ENCODE measurements at regions not wholly inside any gene's neighbourhood (a gene's known extent, or its start where the extent isn't known, plus 50 kb on each side); places are given as distances from the start of the nearest gene placed in this dataset.

DNA sequence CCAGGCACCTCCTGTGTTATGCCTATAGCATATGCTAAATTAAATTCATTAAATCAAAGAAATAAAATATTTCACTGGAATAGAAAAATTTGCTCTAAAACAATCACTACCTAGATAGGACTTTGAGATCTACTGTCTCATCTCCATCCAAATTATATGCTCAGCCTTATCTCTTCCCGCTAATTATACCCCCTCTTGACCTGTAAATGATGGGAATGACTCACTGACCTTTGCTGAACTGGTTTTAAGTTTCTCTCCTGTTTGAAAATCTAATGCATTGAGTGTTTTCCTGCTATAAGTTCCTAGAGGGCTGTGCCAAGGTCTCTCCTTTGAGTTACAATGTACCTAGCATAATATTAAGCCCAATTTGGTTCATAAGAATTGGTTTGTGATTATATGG, 110.1 kb downstream of the BMP2 start:
- in situ Hi-C loops (cut with MboI; ENCODE audit: low pct_unique_long_range_greater_than_20kb, low sequenced_read_pairs): no loop called here
- no peak for DNase-seq

DNA sequence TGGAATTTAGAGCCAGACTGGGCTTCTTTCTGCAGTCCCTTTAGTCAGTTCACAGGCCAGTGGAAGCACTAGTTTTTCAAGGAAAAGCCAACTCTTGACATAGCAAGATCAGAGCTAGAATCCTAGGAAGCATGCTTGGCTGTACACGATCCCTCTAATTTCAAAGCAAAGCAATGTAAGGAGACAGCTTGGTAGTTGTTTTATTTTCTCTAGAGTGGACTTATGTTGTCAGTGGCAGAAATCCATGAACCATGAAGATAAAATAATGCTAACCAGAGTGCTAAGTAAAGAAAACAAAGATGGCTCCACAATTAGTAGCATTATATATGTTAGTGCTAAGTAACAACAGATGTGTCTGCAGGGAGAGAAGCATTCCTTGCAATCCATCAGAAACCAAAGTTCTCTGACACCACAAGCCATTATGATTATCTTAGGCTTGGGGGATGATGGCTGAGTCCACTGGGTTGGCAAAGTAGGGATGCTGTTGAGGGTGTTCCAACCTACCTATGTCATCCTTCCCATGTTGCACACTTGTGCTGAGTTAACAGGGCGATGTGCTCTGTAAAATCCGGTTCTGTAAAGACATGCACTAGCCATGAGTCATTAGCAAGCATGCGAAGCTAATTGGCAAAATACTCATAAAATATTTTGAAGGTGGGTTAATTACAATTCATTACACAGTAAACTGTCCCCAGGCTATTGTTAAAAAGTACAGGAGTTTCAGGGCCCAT, 115.2 kb downstream of the BMP2 start:
- DNase-seq: no peak
- in situ Hi-C loops (cut with MboI; ENCODE audit: low pct_unique_long_range_greater_than_20kb, low sequenced_read_pairs): no loop called here

DNA sequence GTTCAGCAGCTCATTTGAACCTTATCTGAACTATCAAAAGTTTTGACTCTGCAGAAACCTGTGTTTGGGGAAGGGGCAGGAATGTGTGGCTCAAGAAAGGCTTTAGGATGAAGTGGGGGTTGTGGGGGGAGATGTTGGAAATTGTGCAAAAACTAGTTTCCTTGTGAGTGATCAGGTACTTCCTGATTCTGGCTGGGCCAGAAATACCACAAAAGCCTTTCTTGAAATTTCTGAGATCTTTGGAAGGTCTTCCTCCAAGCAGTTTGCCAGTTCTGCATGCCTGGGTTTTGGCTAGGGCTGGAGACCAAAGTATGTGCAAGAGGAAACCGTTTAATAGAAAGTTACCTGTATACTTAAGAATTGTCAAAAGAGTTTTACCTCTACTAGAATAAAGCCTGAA, 116.6 kb downstream of the BMP2 start:
- no peak for DNase-seq
- in situ Hi-C loops (cut with MboI; ENCODE audit: low pct_unique_long_range_greater_than_20kb, low sequenced_read_pairs): no loop called here

DNA sequence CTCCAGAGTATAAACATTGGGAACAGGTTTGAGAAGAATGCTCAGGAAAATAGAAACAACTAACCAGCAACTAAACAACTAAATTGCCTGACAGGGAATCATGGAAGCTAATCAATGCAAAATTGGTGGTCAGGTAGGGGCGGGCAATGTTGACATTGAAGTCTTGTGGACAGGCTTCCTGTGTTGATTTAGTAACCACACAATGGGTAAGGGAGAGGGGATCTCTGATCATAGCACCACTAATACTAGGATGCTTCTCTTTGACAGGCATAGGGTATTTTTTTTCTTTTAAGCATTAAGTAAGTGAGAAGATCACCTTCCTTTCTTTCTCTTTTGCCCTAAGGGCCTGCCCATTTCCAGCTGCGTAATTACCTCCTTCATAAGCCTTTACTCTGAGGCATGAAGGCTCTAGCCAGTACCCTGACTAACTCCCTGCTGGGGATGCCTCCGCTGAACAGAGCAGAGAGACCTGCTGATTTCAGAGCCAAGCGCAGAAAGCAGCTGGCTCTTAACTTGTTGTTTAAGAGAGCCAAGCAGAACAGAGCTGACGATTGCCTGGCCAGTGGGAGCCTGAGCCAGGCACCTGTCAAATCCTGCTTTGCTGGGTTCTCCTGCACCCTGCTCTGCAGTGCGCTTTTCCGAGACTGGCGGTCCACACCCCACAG, 118.7 kb downstream of the BMP2 start:
- in situ Hi-C loops (cut with MboI; ENCODE audit: low pct_unique_long_range_greater_than_20kb, low sequenced_read_pairs): no loop called here
- DNase-seq: no peak

DNA sequence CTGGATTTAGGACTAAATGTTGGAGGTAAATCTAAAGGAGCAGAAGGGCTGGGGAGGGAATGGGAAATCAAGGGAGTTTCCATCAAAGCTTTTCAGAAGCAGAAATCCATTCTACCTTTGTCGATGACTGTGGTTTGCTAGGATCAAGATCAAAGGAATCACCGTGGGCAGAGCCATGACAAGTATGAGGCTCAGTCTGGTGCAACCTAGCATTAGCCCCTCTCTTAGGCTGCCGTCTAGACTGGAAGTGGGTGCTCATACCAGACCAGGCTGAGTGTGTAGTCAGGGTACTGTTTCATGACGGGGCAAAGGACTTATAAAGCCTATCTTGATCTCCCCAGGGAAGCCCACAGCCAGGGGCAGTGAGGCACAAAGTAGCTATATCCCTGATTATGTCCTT, 120.5 kb downstream of the BMP2 start:
- in situ Hi-C loops (cut with MboI; ENCODE audit: low pct_unique_long_range_greater_than_20kb, low sequenced_read_pairs): no loop called here
- no peak for DNase-seq

DNA sequence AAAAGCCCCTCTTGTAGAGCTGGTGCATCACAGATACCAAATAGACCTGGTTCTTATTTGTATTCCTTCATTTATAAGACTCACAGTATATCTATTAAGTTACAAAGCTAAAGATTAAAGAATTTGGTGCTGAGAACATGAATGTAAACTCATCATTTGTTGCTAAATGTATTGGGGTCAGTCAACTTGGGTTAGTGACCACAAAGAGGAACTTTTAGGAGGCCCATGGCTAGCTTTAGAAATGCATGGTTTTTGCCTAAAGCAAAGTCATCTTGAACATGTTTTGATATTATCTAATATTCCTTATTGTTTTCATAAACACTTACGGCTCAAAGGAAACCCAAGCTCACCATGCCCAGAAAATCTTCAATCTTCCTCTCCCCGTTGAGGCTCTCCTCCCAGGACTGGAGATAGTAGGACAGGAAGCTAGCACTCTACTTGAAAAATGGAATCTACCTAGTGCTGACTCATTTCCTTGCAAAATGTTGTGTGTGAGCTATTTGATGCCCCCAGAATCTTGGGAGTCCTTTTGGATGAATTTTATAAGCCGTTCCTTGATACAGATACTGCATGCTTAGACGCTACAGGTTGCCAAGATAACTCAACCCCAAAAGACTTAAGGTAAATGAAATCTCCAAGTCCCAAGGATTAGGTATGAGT, 121.4 kb downstream of the BMP2 start:
- in situ Hi-C loops (cut with MboI; ENCODE audit: low pct_unique_long_range_greater_than_20kb, low sequenced_read_pairs): no loop called here

DNA sequence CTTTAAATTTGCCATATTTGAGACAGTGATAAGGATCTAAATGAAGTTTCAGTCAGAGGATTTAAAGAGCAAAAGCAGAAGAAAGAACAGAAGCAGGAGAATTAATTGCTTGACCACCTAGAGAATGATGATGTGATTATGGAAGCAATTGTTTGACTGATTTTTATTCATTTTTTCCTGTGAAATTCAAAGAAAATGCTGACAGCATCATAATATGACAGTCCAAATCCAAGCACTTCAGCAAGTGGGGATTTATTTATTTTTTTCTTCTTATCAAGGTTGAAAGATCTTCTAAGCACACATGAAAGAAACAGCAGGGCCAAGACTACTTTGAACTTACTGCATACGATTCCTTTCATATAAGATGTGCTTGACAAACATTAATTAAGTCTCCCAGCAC, 125.2 kb downstream of the BMP2 start:
- DNase-seq: no peak
- in situ Hi-C loops (cut with MboI; ENCODE audit: low pct_unique_long_range_greater_than_20kb, low sequenced_read_pairs): no loop called here

More for the DNA sequence above, 121.4 kb downstream of the BMP2 start:
- DNase-seq: no peak

DNA sequence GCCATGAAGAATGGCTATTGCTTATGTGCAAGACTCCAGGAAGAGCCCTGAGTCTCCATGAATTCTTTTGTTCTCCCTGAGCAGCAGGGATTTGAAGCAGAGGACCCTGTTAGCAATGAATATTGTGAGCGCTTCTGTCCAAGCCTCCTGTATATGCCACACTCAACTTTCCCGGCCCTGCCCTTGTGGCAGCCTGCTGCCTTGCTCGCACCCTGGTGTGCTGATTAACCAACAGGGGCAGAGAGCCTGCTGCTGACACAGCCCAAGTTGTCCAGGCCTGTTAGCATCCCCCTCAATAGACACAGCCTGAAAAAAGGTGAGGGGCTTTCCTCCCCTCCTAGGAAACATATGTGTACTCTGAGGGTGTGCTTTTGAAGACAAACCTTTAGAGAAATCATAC, 131.4 kb downstream of the BMP2 start:
- in situ Hi-C loops (cut with MboI; ENCODE audit: low pct_unique_long_range_greater_than_20kb, low sequenced_read_pairs): no loop called here

DNA sequence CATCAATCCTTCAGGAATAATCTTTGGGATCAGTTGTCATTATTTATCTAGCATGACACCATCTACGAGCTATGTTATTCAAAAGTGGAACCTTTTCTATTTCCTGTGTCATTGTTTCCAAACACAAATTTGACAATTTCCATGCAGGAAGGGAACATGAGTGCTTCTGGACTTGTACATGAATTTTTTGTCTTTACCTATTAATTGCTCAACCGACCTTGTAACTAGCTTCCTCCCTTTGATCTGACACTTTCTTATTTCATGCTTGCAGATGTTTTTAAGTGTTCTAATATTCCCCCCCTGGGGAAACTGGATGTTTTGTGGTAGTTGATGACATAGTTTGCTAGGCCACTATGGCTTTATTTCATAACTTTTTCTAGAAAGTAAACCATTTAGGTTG, 139.4 kb downstream of the BMP2 start:
- no peak for DNase-seq
- in situ Hi-C loops (cut with MboI; ENCODE audit: low pct_unique_long_range_greater_than_20kb, low sequenced_read_pairs): no loop called here

More for the DNA sequence above, 131.4 kb downstream of the BMP2 start:
- no peak for DNase-seq

DNA sequence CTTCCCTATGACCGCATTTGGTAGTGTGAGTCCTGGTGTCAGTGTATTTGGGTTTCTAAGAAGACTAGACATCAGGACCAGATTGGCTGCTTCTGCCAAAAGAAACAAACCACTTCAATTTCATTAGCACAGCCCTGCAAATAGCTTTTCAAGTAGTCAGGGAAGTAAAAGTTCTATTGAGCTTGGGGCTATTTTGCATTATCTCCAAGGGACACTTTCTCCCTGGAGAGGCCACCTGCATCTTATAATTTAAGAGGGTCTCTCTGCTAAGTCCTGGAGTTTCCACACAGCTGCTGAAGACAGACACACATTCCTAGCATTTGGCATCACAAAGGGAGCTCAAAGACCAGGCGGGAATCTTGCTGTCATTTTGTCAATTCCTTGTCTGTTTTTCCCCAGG, 141.2 kb downstream of the BMP2 start:
- in situ Hi-C loops (cut with MboI; ENCODE audit: low pct_unique_long_range_greater_than_20kb, low sequenced_read_pairs): no loop called here
- DNase-seq: no peak

DNA sequence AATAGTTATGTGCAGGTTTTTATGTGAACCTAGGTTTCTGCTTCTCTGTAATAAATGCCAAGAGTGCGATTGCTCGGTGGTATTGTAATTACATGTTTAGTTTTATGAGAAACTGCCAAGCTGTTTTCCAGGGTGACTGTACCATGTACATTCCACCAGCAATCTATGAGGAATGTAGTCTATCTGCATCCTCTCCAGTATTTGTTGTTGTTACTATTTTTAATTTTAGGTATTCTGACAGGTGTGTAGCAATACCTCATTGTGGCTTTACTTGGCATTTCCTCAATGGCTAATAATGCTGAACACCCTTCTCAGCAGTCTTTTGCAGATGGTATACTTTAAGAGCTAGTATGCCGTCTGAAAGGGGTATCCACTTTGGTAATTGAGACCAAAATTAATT, 142.1 kb downstream of the BMP2 start:
- DNase-seq: no peak
- in situ Hi-C loops (cut with MboI; ENCODE audit: low pct_unique_long_range_greater_than_20kb, low sequenced_read_pairs): no loop called here

DNA sequence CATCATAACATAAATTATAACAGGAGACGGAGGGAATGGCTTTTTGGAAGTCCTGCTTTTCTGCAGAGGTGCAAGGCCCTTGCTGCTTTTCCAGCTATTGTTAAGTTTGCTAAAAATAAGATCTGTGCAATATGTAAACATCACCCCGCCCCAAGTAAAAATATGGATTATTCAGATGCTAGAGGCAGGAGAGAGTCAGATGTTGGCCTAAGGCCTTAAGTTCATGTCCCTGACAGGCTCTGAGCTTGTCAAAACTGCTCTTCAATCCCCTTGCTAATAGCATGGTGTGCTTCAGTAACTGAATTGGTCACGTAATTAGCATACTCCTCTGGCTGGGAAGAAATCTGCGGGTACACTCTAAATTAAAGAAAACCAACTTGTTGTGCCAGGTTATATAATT, 147.5 kb downstream of the BMP2 start:
- DNase-seq: no peak
- in situ Hi-C loops (cut with MboI; ENCODE audit: low pct_unique_long_range_greater_than_20kb, low sequenced_read_pairs): no loop called here

DNA sequence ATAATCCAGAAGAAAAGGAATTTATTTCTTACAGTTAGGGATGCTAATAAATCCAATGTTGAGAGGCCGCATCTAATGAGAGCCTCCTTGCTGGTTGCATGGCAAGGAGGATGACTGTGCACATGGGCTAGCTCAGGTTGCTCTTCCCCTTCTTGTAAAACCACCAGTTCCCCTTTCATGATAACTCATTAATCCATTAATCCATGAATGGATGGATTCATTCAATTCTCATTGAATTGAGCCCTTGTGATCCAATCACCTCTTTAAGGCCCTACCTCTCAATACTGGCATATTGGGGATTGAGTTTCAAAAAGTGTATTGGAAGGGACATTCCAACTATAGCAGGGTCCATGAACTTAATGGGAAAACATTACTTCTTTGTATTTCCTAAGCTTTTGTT, 149.5 kb downstream of the BMP2 start:
- DNase-seq: no peak
- in situ Hi-C loops (cut with MboI; ENCODE audit: low pct_unique_long_range_greater_than_20kb, low sequenced_read_pairs): no loop called here

DNA sequence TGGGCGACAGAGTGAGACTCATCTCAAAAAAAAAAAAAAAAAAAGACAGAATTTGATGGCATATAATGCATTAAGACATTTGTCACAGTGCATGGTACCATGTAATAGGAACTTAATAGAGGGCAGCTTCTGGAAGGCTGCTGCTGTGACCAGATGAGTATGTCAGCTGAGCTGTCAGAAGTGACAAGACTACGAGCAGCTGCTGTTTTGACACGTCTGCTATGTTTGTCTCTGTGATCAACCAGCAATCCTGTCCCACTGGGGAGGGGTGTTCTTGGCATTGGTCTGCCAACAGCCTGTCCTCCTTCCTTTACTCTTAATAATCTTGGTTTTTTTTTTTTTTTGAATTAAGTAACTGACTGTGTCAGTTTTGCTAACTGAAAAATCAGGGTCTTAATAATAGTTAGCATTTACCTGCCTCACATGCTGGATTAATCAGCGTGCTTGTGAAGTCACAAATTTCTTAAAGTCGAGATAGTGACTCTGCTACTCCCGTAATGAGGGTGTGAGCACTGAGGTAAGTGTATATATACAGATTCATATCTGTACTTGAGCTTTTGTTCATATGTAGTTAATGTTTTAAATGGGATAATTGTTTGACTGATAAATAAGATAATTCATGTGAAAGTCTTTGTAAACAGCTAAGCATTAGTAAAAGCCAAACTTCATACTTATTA, 152.4 kb downstream of the BMP2 start:
- in situ Hi-C loops (cut with MboI; ENCODE audit: low pct_unique_long_range_greater_than_20kb, low sequenced_read_pairs): no loop called here
- DNase-seq: no peak

DNA sequence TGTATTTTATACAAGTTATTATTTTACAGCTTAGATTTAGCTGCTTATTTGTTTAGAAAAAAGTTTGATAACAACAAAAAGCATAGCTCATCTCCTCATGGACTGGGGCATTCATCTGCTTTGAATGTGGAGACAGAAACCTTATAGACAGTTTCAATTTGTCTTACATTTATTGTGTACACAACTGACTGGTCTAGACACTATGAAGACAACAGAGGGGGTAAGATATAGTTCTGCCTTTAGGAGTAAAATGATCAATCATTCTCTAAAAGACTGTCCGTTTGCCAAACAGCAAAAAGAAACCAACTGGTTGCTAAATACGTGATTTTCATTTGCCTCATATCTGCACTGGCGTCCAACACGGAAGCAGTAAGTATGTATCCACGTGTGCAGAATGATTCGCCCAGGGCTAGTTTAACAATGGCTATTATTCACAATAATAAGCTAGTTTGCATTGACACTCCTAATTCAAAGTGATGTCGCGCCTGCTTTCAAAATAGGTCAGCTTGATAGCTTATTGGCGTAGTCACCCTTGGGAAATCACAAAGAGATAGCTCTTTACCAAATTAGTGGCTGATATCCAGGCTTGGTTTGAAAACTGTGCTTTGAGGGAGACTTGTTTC, 153.6 kb downstream of the BMP2 start:
- in situ Hi-C loops (cut with MboI; ENCODE audit: low pct_unique_long_range_greater_than_20kb, low sequenced_read_pairs): no loop called here
- no peak for DNase-seq

DNA sequence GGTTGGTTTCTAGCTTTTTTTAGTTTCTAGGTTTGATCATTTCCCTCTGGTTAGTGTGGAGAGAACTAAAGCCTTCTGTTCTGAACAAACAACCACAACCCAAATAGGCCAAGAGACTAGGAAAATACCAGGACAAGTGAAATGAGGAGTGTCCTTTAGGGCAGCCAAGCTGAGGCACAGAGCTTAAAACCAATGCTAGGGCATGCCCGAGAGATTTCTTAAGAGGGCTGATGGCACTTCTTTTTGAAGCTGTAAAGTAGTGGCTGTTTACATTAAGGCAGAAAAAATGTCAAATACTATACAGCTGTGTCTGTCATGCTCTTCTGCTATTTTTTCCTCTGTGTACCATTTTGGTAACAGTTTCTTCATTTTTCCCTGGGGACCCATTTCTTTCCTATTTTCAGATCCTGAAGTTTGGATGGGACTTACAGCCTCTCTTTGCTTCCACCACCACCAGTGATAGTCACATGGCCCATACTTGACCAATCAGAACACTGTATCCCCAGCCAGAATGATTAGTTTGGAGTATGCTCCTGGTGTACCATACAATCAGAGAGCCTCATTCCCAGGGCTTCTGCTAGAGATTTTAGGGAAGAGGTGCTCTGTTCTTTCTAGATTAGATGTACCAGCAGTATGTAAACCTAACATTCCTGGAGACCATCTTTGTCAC, 154.4 kb downstream of the BMP2 start:
- in situ Hi-C loops (cut with MboI; ENCODE audit: low pct_unique_long_range_greater_than_20kb, low sequenced_read_pairs): no loop called here
- DNase-seq: no peak

DNA sequence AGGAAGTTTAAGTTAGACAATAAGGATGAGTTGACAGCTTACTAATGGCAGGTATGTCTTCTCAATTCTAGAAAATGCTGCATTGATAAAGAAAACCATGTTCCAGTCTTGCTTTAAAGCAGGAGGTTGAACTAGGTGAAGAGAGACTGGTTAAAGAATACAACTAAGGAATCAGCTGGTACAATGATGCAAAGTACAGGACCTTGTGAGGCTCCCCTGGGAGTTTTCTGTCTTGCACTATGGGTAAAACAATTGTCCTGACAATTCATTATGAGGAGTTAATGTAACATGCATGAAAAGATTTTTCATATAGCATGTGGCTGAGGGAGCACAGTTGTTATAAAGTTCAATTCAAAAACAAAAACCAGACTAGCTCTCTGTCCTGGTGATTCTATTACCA, 157.2 kb downstream of the BMP2 start:
- no peak for DNase-seq
- in situ Hi-C loops (cut with MboI; ENCODE audit: low pct_unique_long_range_greater_than_20kb, low sequenced_read_pairs): no loop called here

DNA sequence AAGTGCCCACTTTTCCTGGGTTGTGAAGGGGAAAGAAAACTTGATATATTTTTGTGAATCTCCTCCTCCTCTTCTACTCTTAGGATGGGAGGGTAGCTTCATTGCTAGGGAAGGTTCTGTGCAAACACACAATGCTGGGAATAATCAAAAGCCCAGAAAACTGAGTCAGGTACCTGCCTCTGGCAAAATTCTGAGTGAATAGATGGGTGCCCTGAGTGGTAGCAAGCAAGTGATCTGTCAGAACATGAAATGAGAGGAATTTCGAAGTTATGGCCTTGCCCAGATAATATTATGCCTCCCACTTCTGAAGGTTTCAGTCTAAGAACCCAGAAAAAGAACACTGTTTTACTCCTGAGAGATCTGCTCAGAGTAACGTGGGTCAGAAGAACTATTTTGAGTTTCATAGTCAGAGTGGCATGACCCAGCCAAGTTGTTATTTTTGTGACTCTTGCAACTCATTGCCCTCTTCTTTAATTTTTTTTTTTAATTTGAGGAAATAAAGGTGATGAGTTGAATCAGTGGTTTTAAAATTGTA, 158.3 kb downstream of the BMP2 start:
- in situ Hi-C loops (cut with MboI; ENCODE audit: low pct_unique_long_range_greater_than_20kb, low sequenced_read_pairs): no loop called here
- DNase-seq: no peak

DNA sequence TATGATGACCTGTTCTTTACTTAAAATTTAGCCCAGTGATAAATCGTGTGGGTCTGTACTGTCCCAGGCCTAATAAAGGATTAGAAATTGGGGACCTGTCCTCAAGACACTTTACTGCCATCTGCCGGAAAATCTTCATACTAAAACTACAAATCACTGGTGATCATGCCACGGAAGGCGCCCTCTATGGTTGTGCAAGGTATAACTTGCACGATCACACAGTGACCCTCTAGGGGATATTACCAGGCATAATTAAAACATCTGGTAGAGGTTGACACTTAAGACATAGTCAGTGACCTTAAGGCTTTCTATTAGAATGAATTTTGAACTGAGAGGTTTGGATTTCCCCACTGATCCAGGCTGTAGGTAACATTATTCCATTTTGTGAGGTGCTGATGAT, 172.6 kb downstream of the BMP2 start:
- in situ Hi-C loops (cut with MboI; ENCODE audit: low pct_unique_long_range_greater_than_20kb, low sequenced_read_pairs): no loop called here
- no peak for DNase-seq
